ENCODE measurements at regions not wholly inside any gene's neighbourhood (a gene's known extent, or its start where the extent isn't known, plus 50 kb on each side); places are given as distances from the start of the nearest gene placed in this dataset.

- Histone ChIP-seq H4K20me1 (ENCODE audit: control insufficient read depth, insufficient read depth) (no peaks in the 10 kb centered on the region), H2AFZ (ENCODE audit: control insufficient read depth, low read depth, low read length) (no peak overlapping the region), H3K4me3 (no peak overlapping the region), H3K36me3 (ENCODE audit: control insufficient read depth in 2 of 2, insufficient read depth in 2 of 2, low read length in 1 of 2) (no peaks in the 10 kb centered on the region), H3K27ac (ENCODE audit: control insufficient read depth, insufficient read depth) (no peak overlapping the region), H3K27me3 (replicated peaks in 1 of 2; ENCODE audit: control insufficient read depth in 2 of 2, insufficient read depth in 2 of 2, low read length in 1 of 2) (no peaks in the 10 kb centered on the region), H3K9me3 (replicated peaks; ENCODE audit: control insufficient read depth, insufficient read depth, low read length) (no peaks in the 10 kb centered on the region; the same call in 2 of the 3 replicates), H3K4me1 (ENCODE audit: control insufficient read depth, insufficient read depth, low read length) (no peaks in the 10 kb centered on the region), H3K4me2 (ENCODE audit: control insufficient read depth, insufficient read depth) (no peak overlapping the region), H3K9ac (ENCODE audit: control insufficient read depth, insufficient read depth, low read length) (no peak overlapping the region), H3K79me2 (ENCODE audit: control insufficient read depth, insufficient read depth, low read length) (no peaks in the 10 kb centered on the region)
- WGBS (ENCODE audit: insufficient coverage, insufficient replicate concordance, low lambda C conversion rate, missing lambda C conversion rate): 0% methylated on average over 1 of the region's 1 CpG
- intact Hi-C loops (cut with micrococcal nuclease; ENCODE audit: unreplicated experiment): no loop called here
- ChIA-PET RAD21 (ENCODE audit: unreplicated experiment) (no interaction called here), CTCF (no interaction called here), POLR2A (no interaction called here), SMC1A (ENCODE audit: uncharacterized antibody, unreplicated experiment) (interaction anchor here (1.2 kb wide), 1 partner anchor 10 kb away, joined by 3 read pairs; no protein-coding TSS in a partner anchor)
- ATAC-seq (no peak), DNase-seq (ENCODE audit: low read depth, low spot score) (no peak), FAIRE-seq (no peak)
- no TSS peak for BruUV-seq (replicated peaks)
- TF ChIP-seq ZNF384 (IDR thresholded peaks at IDR 0.05; ENCODE audit: borderline replicate concordance, low read depth, low read length): no peak
- TF ChIP-seq, protein P1, sequence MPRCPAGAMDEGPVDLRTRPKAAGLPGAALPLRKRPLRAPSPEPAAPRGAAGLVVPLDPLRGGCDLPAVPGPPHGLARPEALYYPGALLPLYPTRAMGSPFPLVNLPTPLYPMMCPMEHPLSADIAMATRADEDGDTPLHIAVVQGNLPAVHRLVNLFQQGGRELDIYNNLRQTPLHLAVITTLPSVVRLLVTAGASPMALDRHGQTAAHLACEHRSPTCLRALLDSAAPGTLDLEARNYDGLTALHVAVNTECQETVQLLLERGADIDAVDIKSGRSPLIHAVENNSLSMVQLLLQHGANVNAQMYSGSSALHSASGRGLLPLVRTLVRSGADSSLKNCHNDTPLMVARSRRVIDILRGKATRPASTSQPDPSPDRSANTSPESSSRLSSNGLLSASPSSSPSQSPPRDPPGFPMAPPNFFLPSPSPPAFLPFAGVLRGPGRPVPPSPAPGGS (IDR thresholded peaks at IDR 0.05; ENCODE audit: borderline replicate concordance, insufficient read depth, low read depth, low read length, poor library complexity, severe bottlenecking): no peak
- TF ChIP-seq, protein P2, sequence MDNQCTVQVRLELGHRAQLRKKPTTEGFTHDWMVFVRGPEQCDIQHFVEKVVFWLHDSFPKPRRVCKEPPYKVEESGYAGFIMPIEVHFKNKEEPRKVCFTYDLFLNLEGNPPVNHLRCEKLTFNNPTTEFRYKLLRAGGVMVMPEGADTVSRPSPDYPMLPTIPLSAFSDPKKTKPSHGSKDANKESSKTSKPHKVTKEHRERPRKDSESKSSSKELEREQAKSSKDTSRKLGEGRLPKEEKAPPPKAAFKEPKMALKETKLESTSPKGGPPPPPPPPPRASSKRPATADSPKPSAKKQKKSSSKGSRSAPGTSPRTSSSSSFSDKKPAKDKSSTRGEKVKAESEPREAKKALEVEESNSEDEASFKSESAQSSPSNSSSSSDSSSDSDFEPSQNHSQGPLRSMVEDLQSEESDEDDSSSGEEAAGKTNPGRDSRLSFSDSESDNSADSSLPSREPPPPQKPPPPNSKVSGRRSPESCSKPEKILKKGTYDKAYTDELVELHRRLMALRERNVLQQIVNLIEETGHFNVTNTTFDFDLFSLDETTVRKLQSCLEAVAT (IDR thresholded peaks at IDR 0.05): no peak
- no peak for TF ChIP-seq MAX (IDR thresholded peaks at IDR 0.05; ENCODE audit: low read depth, low read length)
- no peak for TF ChIP-seq PML (IDR thresholded peaks at IDR 0.05; ENCODE audit: low read length)
- no peak for TF ChIP-seq NFYA (IDR thresholded peaks at IDR 0.05; ENCODE audit: borderline replicate concordance, low read depth, low read length)
- in situ Hi-C loops (cut with MboI): no loop called here
Measured at GRCh38 chr10:124306520-124306919, 112.2 kb downstream of the OAT start.

Measured in GM12878 (cell line).